Upper lobe of right lung (tissue), 1 donor: ENCODE measurements at regions not wholly inside any gene's neighbourhood (a gene's known extent, or its start where the extent isn't known, plus 50 kb on each side); places are given as distances from the start of the nearest gene placed in this dataset.

Experiments
- ATAC-seq: fragments of 200-7000 bp; cut with Tn5 transposase; one replicate; pipeline ENCODE4 v1.9.1; 2020; ENCODE audit warnings: mild to moderate bottlenecking, moderate library complexity
- DNase-seq: peaks from one replicate; pipeline ENCODE4 v3.0.0-alpha.2; 2020
- H3K27ac ChIP-seq: fragments of 200-600 bp; one replicate; pipeline ENCODE4 v1.8.0; 2022
- H3K27me3 ChIP-seq: fragments of 200-600 bp; one replicate; pipeline ENCODE4 v1.8.0; 2022; ENCODE audit warnings: mild to moderate bottlenecking
- H3K36me3 ChIP-seq: fragments of 200-600 bp; one replicate; pipeline ENCODE4 v1.8.0; 2022
- H3K4me1 ChIP-seq: fragments of 200-600 bp; one replicate; pipeline ENCODE4 v1.8.0; 2022
- H3K4me3 ChIP-seq: fragments of 200-600 bp; one replicate; pipeline ENCODE4 v1.8.0; 2022; ENCODE audit warnings: mild to moderate bottlenecking
- H3K9me3 ChIP-seq: fragments of 200-600 bp; one replicate; pipeline ENCODE4 v1.8.0; 2022
- intact Hi-C: fragments of 100-400 bp; cut with DNase I; formaldehyde crosslinking; loops from one replicate; pipeline ENCODE4 v1.11.0; 2022
- TF ChIP-seq, protein P1 (sequence below): fragments of 200-600 bp; IDR thresholded peaks from one replicate; pipeline ENCODE4 v1.8.0; 2022; ENCODE audit warnings: antibody characterized with exemption
- donor health status: DM: no; HTN: yes; CAD: no; lungs with severe emphysema.

DNA sequence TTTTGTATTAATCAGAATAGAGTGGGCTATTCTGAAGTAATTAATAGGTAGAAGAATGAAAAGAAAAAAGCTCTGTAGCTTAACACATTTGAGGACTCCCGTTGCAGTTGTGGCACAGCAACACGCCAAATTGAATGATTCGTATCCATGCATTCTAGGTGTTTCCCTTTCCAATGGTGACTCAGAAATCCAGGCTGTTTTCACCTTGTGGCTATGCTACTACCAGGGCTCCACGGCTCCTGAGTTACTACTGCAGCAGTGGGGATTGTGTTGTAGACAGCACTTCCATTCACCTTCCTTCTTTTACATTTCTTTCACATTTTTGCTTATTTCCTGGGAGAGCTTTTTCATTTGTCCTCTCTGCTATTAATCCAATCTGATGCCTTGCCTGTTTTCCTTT is 1616.4 kb downstream of the CDH8 start:
- Histone ChIP-seq H3K9me3 (no peaks in the 10 kb centered on the region), H3K4me3 (no peak overlapping the region), H3K27me3 (no peaks in the 10 kb centered on the region), H3K4me1 (no peaks in the 10 kb centered on the region), H3K27ac (no peak overlapping the region), H3K36me3 (no peaks in the 10 kb centered on the region)
- DNase-seq: no peak
- TF ChIP-seq, protein P1, sequence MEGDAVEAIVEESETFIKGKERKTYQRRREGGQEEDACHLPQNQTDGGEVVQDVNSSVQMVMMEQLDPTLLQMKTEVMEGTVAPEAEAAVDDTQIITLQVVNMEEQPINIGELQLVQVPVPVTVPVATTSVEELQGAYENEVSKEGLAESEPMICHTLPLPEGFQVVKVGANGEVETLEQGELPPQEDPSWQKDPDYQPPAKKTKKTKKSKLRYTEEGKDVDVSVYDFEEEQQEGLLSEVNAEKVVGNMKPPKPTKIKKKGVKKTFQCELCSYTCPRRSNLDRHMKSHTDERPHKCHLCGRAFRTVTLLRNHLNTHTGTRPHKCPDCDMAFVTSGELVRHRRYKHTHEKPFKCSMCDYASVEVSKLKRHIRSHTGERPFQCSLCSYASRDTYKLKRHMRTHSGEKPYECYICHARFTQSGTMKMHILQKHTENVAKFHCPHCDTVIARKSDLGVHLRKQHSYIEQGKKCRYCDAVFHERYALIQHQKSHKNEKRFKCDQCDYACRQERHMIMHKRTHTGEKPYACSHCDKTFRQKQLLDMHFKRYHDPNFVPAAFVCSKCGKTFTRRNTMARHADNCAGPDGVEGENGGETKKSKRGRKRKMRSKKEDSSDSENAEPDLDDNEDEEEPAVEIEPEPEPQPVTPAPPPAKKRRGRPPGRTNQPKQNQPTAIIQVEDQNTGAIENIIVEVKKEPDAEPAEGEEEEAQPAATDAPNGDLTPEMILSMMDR: no peak
- intact Hi-C loops: no loop called here
- ATAC-seq: no peak

DNA sequence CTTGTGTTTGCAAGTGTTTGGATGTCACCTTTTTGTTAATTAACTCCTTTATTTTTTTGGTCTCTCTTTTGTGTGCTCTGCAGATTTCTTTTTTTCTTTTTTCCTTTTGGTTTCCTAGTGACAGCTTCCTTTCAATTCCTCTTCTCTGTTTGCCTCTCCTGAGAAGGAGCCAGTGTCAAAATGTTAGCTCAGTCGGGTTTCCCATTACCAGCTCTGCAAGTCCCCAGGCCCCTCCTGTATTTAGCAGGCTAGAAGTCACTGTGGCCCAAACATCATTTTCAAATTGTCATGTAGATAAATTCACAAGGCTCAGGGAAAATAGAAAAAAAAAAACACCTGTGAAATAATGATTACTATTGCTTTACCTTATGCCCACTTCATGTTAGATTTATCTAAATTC is 1621.6 kb downstream of the CDH8 start:
- ATAC-seq (no peak), DNase-seq (no peak)
- intact Hi-C loops: no loop called here
- no peaks in the 10 kb centered on the region for H3K4me1 ChIP-seq
- H3K27me3 ChIP-seq: no peaks in the 10 kb centered on the region
- H3K36me3 ChIP-seq: no peaks in the 10 kb centered on the region
- H3K27ac ChIP-seq: no peak overlapping the region
- H3K9me3 ChIP-seq: no peaks in the 10 kb centered on the region
- TF ChIP-seq, protein P1: no peak
- no peak overlapping the region for H3K4me3 ChIP-seq

DNA sequence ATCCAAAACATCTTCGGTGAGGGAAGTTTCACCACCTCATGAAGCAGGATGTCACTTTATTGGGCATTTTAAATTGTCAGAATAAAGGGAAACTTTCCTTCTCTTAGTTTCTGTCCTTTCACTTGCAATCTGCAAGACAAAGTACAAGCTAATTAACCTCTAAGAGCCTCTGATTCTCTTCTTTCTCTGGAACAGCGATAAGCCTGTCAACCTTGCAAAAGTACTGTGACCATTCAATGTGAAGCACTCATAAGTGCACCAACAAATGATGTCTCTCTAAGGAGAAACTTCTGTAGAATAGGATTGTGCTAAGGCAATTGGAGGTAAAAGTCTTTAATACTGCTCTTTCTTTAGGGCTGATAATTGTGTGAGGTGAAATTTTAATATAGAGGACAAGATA is 1622.3 kb downstream of the CDH8 start:
- no peaks in the 10 kb centered on the region for H3K4me1 ChIP-seq
- DNase-seq (no peak), ATAC-seq (no peak)
- H3K27me3 ChIP-seq: no peaks in the 10 kb centered on the region
- no peaks in the 10 kb centered on the region for H3K9me3 ChIP-seq
- TF ChIP-seq, protein P1: no peak
- no peak overlapping the region for H3K27ac ChIP-seq
- no peaks in the 10 kb centered on the region for H3K36me3 ChIP-seq
- H3K4me3 ChIP-seq: no peak overlapping the region
- intact Hi-C loops: no loop called here

DNA sequence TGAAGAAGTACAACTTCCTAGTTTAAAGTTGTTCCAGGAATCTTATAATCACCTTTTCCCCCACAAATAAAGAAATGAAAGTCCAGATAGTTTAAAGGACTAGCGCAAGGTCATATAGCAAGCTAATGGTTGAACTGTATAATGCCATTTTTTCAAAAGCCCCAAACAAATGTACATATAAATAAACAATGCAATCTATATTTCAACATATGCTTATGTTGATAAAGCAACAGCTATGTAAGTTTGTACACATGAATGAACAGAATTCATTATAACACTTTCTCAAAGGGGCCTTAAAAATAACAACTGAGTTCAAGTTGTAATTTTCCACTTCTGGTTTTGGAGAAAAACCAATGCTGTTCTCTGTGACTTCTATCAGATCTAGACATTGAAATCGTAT is 1628.6 kb downstream of the CDH8 start:
- DNase-seq: no peak
- H3K4me1 ChIP-seq: no peaks in the 10 kb centered on the region
- no peak overlapping the region for H3K27ac ChIP-seq
- no peak for ATAC-seq
- TF ChIP-seq, protein P1: no peak
- no peaks in the 10 kb centered on the region for H3K9me3 ChIP-seq
- intact Hi-C loops: no loop called here
- no peaks in the 10 kb centered on the region for H3K27me3 ChIP-seq
- H3K4me3 ChIP-seq: no peak overlapping the region
- H3K36me3 ChIP-seq: no peaks in the 10 kb centered on the region

DNA sequence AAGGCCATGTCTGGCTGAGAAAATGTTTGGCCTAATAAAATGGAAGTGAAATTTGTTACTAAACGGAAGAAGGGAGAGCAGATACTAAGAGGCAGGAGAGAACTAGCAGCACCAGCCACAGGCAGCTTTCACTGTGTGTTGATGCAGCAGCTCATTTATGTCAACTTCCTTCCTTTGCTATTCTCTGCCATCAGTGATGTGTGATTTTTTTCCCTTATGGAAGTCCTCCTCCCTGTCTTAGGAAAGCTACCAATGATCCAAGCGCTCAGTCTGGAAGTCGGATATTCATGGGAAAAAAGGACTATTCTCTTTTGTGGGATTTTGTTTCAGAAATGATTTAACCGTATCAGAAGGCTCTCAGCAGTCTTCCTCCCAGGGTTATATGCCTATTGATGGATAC is 1629.2 kb downstream of the CDH8 start:
- Histone ChIP-seq H3K27ac (no peak overlapping the region), H3K27me3 (no peaks in the 10 kb centered on the region), H3K4me3 (no peak overlapping the region), H3K36me3 (no peaks in the 10 kb centered on the region), H3K4me1 (no peaks in the 10 kb centered on the region), H3K9me3 (no peaks in the 10 kb centered on the region)
- no peak for ATAC-seq
- intact Hi-C loops: no loop called here
- no peak for DNase-seq
- TF ChIP-seq, protein P1: no peak

DNA sequence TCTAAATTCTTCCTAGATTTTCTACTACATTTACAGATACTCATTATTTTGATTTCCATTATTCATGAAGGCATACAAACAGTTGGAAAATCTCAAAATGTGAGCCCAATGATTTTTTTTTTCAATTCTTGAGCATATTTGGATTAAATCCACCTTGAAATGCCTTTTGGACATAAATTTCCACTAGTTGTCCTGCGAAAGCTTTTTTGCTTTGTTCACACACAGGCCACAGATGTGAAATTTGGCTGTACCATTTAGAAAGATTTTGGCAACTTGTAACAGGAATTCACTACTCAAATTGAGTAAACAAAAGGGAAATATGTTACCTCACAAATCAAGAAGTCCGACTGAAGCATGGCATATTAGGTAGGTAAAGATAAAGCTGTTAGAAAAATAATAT is 1631.0 kb downstream of the CDH8 start:
- Histone ChIP-seq H3K27ac (no peak overlapping the region), H3K4me1 (no peaks in the 10 kb centered on the region), H3K9me3 (no peaks in the 10 kb centered on the region), H3K27me3 (no peaks in the 10 kb centered on the region), H3K4me3 (no peak overlapping the region), H3K36me3 (no peaks in the 10 kb centered on the region)
- intact Hi-C loops: no loop called here
- TF ChIP-seq, protein P1: no peak
- DNase-seq: no peak
- ATAC-seq: no peak
